SK-N-MC (cell line): ENCODE measurements at regions not wholly inside any gene's neighbourhood (a gene's known extent, or its start where the extent isn't known, plus 50 kb on each side); places are given as distances from the start of the nearest gene placed in this dataset.

Experiments used
- EZH2 ChIP-seq: fragments of 200-600 bp; sonication (generic); IDR thresholded peaks from one replicate; pipeline ENCODE4 v1.6.1; 2017; ENCODE audit warnings: antibody characterized with exemption
- FOXP2 ChIP-seq: optimal IDR thresholded peaks from 2 replicates; pipeline ENCODE3; 2011; ENCODE audit warnings: mild to moderate bottlenecking, moderate library complexity; ENCODE audit not compliant: insufficient read depth; ENCODE audit errors: extremely low read length, control extremely low read depth
- POLR2AphosphoS5 ChIP-seq: IDR thresholded peaks from 2 replicates; pipeline ENCODE4 v1.6.1; 2012; ENCODE audit warnings: mild to moderate bottlenecking, low read depth, low read length, borderline replicate concordance

GRCh38 chr5:175059687-175060211 is 335.4 kb downstream of the MSX2 start:
- no peak for TF ChIP-seq EZH2
- TF ChIP-seq POLR2AphosphoS5: no peak
- no peak for TF ChIP-seq FOXP2
